Astrocyte (in vitro differentiated cells and primary cell): ENCODE measurements at regions not wholly inside any gene's neighbourhood (a gene's known extent, or its start where the extent isn't known, plus 50 kb on each side); places are given as distances from the start of the nearest gene placed in this dataset.

Experiments
- CTCF ChIP-seq: IDR thresholded peaks from 2 replicates; pipeline ENCODE4 v1.5.1; 2011; ENCODE audit warnings: low read depth, mild to moderate bottlenecking, inconsistent platforms, low read length, moderate library complexity; ENCODE audit not compliant: insufficient read depth
- EZH2 ChIP-seq: IDR thresholded peaks from 2 replicates; pipeline ENCODE4 v1.6.1; 2012; ENCODE audit warnings: mild to moderate bottlenecking, low read length, inconsistent platforms; ENCODE audit not compliant: insufficient read depth

- TF ChIP-seq CTCF (no peak), EZH2 (no peak)
These were observed 342.1 kb upstream of the NRSN1 start for GRCh38 chr6:23783901-23784300.
